RWPE2 (cell line): ENCODE measurements at regions not wholly inside any gene's neighbourhood (a gene's known extent, or its start where the extent isn't known, plus 50 kb on each side); places are given as distances from the start of the nearest gene placed in this dataset.

Experiments used
- ATAC-seq: fragments of 200-7000 bp; cut with Tn5 transposase; 3 replicates; pipeline ENCODE4 v1.9.1; 2021; ENCODE audit warnings: low read depth
- DNase-seq: peaks from one replicate; pipeline ENCODE4 v3.0.0-alpha.2; 2020; ENCODE audit warnings: low spot score
- H3K27ac ChIP-seq: fragments of 450-650 bp; 2 replicates; pipeline ENCODE4 v1.5.1; 2017; ENCODE audit warnings: mild to moderate bottlenecking; ENCODE audit not compliant: poor library complexity, severe bottlenecking
- H3K27me3 ChIP-seq: fragments of 250-450 bp; sonication (Bioruptor Pico); 2 replicates; pipeline ENCODE4 v1.5.1; 2021; ENCODE audit warnings: mild to moderate bottlenecking, moderate library complexity; ENCODE audit not compliant: insufficient read depth, poor library complexity, severe bottlenecking
- H3K36me3 ChIP-seq: fragments of 250-450 bp; sonication (Bioruptor Pico); 2 replicates; pipeline ENCODE4 v1.5.1; 2020; ENCODE audit warnings: low read depth, mild to moderate bottlenecking, moderate library complexity
- H3K4me1 ChIP-seq: fragments of 250-450 bp; sonication (Bioruptor Pico); 2 replicates; pipeline ENCODE4 v1.5.1; 2021; ENCODE audit warnings: mild to moderate bottlenecking, moderate library complexity; ENCODE audit not compliant: insufficient read depth, poor library complexity, severe bottlenecking
- H3K4me3 ChIP-seq: fragments of 250-450 bp; sonication (Bioruptor Pico); 2 replicates; pipeline ENCODE4 v1.5.1; 2021; ENCODE audit warnings: mild to moderate bottlenecking, moderate library complexity; ENCODE audit not compliant: severe bottlenecking
- H3K9me3 ChIP-seq: fragments of 250-450 bp; sonication (Bioruptor Pico); 2 replicates; pipeline ENCODE4 v1.5.1; 2021; ENCODE audit warnings: mild to moderate bottlenecking, moderate library complexity; ENCODE audit not compliant: severe bottlenecking
- TF ChIP-seq, protein P1 (sequence below): fragments of 450-650 bp; IDR thresholded peaks from one replicate; pipeline ENCODE4 v1.5.1; 2017; ENCODE audit warnings: mild to moderate bottlenecking, moderate library complexity; ENCODE audit not compliant: poor library complexity, severe bottlenecking

- no peaks in the 10 kb centered on the region for H3K36me3 ChIP-seq
- no peaks in the 10 kb centered on the region for H3K4me1 ChIP-seq
- no peak overlapping the region for H3K4me3 ChIP-seq
- no peak overlapping the region for H3K27ac ChIP-seq
- TF ChIP-seq, protein P1, sequence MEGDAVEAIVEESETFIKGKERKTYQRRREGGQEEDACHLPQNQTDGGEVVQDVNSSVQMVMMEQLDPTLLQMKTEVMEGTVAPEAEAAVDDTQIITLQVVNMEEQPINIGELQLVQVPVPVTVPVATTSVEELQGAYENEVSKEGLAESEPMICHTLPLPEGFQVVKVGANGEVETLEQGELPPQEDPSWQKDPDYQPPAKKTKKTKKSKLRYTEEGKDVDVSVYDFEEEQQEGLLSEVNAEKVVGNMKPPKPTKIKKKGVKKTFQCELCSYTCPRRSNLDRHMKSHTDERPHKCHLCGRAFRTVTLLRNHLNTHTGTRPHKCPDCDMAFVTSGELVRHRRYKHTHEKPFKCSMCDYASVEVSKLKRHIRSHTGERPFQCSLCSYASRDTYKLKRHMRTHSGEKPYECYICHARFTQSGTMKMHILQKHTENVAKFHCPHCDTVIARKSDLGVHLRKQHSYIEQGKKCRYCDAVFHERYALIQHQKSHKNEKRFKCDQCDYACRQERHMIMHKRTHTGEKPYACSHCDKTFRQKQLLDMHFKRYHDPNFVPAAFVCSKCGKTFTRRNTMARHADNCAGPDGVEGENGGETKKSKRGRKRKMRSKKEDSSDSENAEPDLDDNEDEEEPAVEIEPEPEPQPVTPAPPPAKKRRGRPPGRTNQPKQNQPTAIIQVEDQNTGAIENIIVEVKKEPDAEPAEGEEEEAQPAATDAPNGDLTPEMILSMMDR, result no peak
- DNase-seq (no peak), ATAC-seq (no peak)
- H3K9me3 ChIP-seq, result no peaks in the 10 kb centered on the region
- no peaks in the 10 kb centered on the region for H3K27me3 ChIP-seq
Observed at GRCh38 chr10:28970231-28970630, 292.9 kb downstream of the BAMBI start.

DNA sequence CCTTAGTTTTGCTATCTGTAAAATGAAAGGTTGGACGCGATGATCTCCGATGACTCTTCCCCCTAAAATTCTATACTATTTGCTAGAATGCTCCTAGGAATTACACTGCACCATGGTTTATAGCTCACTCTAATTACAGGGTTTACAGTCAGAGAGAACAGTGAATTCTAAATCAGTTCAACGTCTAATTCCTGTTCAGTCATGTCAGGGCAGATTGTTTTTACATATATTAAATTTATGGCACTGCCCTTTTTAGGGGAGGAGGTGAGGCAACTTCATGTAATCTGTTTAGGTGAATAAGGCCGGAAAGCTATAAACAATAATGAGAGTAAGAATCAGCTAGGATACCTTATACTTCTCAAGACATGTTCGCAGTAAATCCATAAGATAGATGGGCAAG lies 293.9 kb downstream of the BAMBI start:
- H3K4me1 ChIP-seq, result no peaks in the 10 kb centered on the region
- DNase-seq (no peak), ATAC-seq (no peak)
- H3K4me3 ChIP-seq, result no peak overlapping the region
- H3K9me3 ChIP-seq, result no peaks in the 10 kb centered on the region
- H3K27me3 ChIP-seq, result no peaks in the 10 kb centered on the region
- no peaks in the 10 kb centered on the region for H3K36me3 ChIP-seq
- no peak overlapping the region for H3K27ac ChIP-seq
- TF ChIP-seq, protein P1, result no peak

DNA sequence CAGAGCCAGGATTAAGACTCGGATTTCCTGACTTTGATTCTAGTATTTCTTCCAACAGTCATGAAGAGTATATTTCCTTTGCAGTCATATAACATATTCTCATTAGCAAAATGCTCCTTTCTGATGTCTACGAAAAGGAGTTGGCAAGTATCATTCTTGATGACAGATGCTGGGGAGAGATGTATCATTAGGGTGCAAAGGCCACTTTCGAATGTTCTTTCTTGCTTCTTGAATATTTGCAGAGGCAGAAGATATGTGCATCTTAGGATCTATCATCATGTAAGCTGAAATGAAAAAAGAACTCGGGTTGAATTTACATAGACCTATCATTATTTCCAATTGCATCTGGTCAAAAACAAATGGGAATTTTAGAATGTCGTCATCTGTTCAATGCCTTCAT lies 294.4 kb downstream of the BAMBI start:
- no peaks in the 10 kb centered on the region for H3K4me1 ChIP-seq
- no peak overlapping the region for H3K27ac ChIP-seq
- H3K36me3 ChIP-seq, result no peaks in the 10 kb centered on the region
- H3K27me3 ChIP-seq, result no peaks in the 10 kb centered on the region
- TF ChIP-seq, protein P1, result no peak
- no peaks in the 10 kb centered on the region for H3K9me3 ChIP-seq
- ATAC-seq (no peak), DNase-seq (no peak)
- no peak overlapping the region for H3K4me3 ChIP-seq

DNA sequence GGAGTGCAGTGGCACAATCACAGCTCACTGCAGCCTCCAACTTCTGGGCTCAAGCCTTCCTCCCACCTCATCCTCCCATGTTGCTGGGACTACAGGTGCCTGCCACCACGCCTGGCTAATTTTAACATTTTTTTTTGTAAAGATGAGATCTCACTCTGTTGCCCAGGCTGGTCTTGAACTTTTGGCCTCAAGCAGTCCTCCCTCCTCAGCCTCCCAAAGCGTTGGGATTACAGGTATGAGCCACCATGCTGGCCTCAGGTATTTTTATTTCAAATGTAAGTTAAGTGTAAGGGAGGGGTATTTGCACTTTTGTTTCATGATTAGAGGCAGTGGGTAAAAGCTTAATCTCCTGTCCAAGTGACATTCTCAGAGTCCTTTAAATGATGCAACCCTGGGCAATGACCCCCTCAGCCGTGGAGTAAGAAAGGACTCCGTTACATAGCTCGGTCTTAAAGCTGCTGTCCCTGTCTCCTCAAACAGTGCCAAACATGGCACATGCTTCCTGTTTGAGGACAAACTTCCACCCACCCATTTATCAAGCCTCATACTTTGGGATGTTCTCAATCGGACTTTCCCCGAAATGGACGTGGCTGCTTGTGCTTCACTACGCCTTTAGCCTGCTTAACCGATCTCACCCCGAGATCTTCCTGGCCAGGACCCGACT lies 296.1 kb downstream of the BAMBI start:
- Histone ChIP-seq H3K4me3 (no peak overlapping the region), H3K36me3 (no peaks in the 10 kb centered on the region), H3K27me3 (no peaks in the 10 kb centered on the region), H3K4me1 (no peaks in the 10 kb centered on the region), H3K9me3 (no peaks in the 10 kb centered on the region), H3K27ac (no peak overlapping the region)
- DNase-seq (no peak), ATAC-seq (no peak)
- TF ChIP-seq, protein P1, result no peak

DNA sequence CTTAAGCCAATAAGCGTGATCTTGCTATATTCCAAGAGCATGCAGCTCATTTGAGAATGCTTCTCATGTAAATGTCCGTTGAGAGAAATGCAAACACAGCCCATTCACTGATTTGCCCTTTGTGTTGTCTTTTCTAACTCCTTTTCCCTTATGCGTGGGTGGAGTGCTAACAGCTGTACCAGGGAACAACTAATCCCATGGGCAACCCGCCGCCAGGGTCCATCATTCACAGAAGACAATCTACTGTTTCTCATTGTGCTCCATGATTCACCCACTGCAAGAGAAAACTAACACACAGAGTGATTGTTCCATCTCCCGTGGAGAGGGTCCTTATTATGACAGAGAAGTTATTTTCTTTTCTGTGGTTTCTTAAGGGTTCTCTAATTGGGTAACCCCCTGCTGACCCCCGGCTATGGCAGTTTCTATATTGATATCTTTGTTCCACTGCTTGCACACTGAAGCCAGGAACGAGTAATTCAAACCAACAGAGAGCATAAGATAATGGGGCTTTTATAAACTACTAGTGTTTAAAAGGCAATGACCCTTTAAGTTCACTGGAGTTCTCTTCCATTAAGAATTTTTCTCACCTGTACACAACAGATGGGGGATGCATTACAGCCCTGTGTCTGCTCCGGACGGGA lies 298.7 kb downstream of the BAMBI start:
- TF ChIP-seq, protein P1, result no peak

More for the DNA sequence above, 298.7 kb downstream of the BAMBI start:
- DNase-seq (no peak), ATAC-seq (no peak)
- H3K4me3 ChIP-seq, result no peak overlapping the region
- H3K4me1 ChIP-seq, result no peaks in the 10 kb centered on the region
- H3K27me3 ChIP-seq, result no peaks in the 10 kb centered on the region
- no peak overlapping the region for H3K27ac ChIP-seq
- H3K36me3 ChIP-seq, result no peaks in the 10 kb centered on the region
- H3K9me3 ChIP-seq, result no peaks in the 10 kb centered on the region
